ENCODE measurements at regions not wholly inside any gene's neighbourhood (a gene's known extent, or its start where the extent isn't known, plus 50 kb on each side); places are given as distances from the start of the nearest gene placed in this dataset.
"Not testable (repeated sequence)": the region's sequence is repeated elsewhere in the genome, so short reads cannot be mapped to it uniquely, and the experiment has no call there.

- Histone ChIP-seq H3K4me3 (no peak overlapping the region), H3K4me1 (ENCODE audit: control insufficient read depth in 5 of 5, insufficient read depth in 5 of 5, low read length in 5 of 5) (no peaks in the 10 kb centered on the region), H3K27me3 (ENCODE audit: control insufficient read depth in 3 of 3, insufficient read depth in 3 of 3, low read length in 2 of 3) (no peaks in the 10 kb centered on the region), H3K36me3 (ENCODE audit: control insufficient read depth in 4 of 4, insufficient read depth in 4 of 4, low read length in 4 of 4) (no peaks in the 10 kb centered on the region), H3K27ac (ENCODE audit: low read depth in 1 of 2, low read length in 1 of 2) (no peak overlapping the region), H3K9ac (ENCODE audit: insufficient read depth in 1 of 2, low read length in 2 of 2) (no peak overlapping the region), H3K9me3 (ENCODE audit: control insufficient read depth in 4 of 4, insufficient read depth in 3 of 4, low read length in 3 of 4) (peaks cover 0 to 4% (median 0%) of the 10 kb centered on the region in 4 donors)
- ATAC-seq (ENCODE audit: insufficient read depth, low FRiP score) (no peak), DNase-seq (no peak)
- 73 to 74% methylated on average over 1 of the region's 1 CpG for WGBS, 2 donors
- TF ChIP-seq CTCF (IDR thresholded peaks at IDR 0.05; ENCODE audit: control extremely low read depth, extremely low read depth): no peak
These were observed 588.9 kb downstream of the MFSD1 start for GRCh38 chr3:159390656-159391212.

GRCh38 chr3:159397683-159398082, 591.0 kb upstream of the IL12A start:
- WGBS, 2 donors: 79 to 90% methylated on average over 7 of the region's 7 CpGs
- H3K27me3 ChIP-seq (ENCODE audit: control insufficient read depth in 3 of 3, insufficient read depth in 3 of 3, low read length in 2 of 3); H3K9ac ChIP-seq (ENCODE audit: insufficient read depth in 1 of 2, low read length in 2 of 2); H3K27ac ChIP-seq (ENCODE audit: low read depth in 1 of 2, low read length in 1 of 2); DNase-seq; ATAC-seq (ENCODE audit: insufficient read depth, low FRiP score); H3K36me3 ChIP-seq (ENCODE audit: control insufficient read depth in 4 of 4, insufficient read depth in 4 of 4, low read length in 4 of 4); H3K4me3 ChIP-seq; H3K4me1 ChIP-seq (ENCODE audit: control insufficient read depth in 5 of 5, insufficient read depth in 5 of 5, low read length in 5 of 5); H3K9me3 ChIP-seq (ENCODE audit: control insufficient read depth in 4 of 4, insufficient read depth in 3 of 4, low read length in 3 of 4): not testable (repeated sequence)

GRCh38 chr3:159401069-159401468, 587.6 kb upstream of the IL12A start:
- peaks cover 0 to 2% (median under 1%) of the 10 kb centered on the region in 4 donors for H3K9me3 ChIP-seq (ENCODE audit: control insufficient read depth in 4 of 4, insufficient read depth in 3 of 4, low read length in 3 of 4)
- TF ChIP-seq CTCF (IDR thresholded peaks at IDR 0.05; ENCODE audit: control extremely low read depth, extremely low read depth): no peak
- H3K27ac ChIP-seq (ENCODE audit: low read depth in 1 of 2, low read length in 1 of 2): no peak overlapping the region
- H3K36me3 ChIP-seq (ENCODE audit: control insufficient read depth in 4 of 4, insufficient read depth in 4 of 4, low read length in 4 of 4): no peaks in the 10 kb centered on the region
- DNase-seq (no peak), ATAC-seq (ENCODE audit: insufficient read depth, low FRiP score) (no peak)
- no peaks in the 10 kb centered on the region for H3K4me1 ChIP-seq (ENCODE audit: control insufficient read depth in 5 of 5, insufficient read depth in 5 of 5, low read length in 5 of 5)
- no peaks in the 10 kb centered on the region for H3K27me3 ChIP-seq (ENCODE audit: control insufficient read depth in 3 of 3, insufficient read depth in 3 of 3, low read length in 2 of 3)
- WGBS, 2 donors: 76 to 79% methylated on average over 1 of the region's 1 CpG
- H3K9ac ChIP-seq (ENCODE audit: insufficient read depth in 1 of 2, low read length in 2 of 2): no peak overlapping the region
- no peak overlapping the region for H3K4me3 ChIP-seq

GRCh38 chr3:159409711-159410110, 578.9 kb upstream of the IL12A start:
- H3K9me3 ChIP-seq (ENCODE audit: control insufficient read depth in 4 of 4, insufficient read depth in 3 of 4, low read length in 3 of 4); H3K9ac ChIP-seq (ENCODE audit: insufficient read depth in 1 of 2, low read length in 2 of 2); H3K27me3 ChIP-seq (ENCODE audit: control insufficient read depth in 3 of 3, insufficient read depth in 3 of 3, low read length in 2 of 3); DNase-seq; H3K36me3 ChIP-seq (ENCODE audit: control insufficient read depth in 4 of 4, insufficient read depth in 4 of 4, low read length in 4 of 4); H3K4me3 ChIP-seq; ATAC-seq (ENCODE audit: insufficient read depth, low FRiP score); H3K27ac ChIP-seq (ENCODE audit: low read depth in 1 of 2, low read length in 1 of 2); H3K4me1 ChIP-seq (ENCODE audit: control insufficient read depth in 5 of 5, insufficient read depth in 5 of 5, low read length in 5 of 5): not testable (repeated sequence)
